ENCODE measurements at regions not wholly inside any gene's neighbourhood (a gene's known extent, or its start where the extent isn't known, plus 50 kb on each side); places are given as distances from the start of the nearest gene placed in this dataset.

- no peak for DNase-seq (ENCODE audit: low read depth)
Observed at GRCh38 chr10:131490991-131491594, 179.6 kb upstream of the TCERG1L start.

DNA sequence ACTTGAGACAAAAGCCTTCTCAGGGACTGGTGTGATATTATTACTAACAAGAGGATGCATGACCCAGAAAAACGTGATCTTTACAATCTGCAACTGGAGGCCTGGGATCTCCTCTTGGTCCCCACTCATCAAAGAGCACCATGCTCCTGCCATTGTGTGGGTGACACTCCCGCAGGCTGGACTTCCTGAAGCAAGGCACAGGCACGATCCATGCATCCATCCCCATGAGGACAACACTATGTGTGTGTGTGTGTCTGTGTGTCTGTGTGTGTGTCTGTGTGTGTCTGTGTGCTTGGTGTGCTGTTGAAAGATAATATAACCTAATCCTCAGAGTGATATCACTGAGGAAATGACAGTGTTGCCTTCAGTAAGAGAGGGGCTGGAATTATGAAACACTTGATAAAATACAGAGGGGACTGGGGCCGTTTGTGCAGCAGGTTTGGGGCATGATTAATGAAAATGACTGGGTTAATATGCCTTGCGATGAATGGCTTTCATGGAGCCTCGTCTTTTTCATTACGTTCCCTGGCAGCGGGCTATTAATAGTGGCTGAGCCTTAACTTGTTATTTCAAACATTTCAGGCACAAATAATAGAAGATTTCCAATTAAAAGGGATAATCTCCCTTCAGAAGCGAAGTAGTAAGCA, 180.8 kb upstream of the TCERG1L start:
- DNase-seq (ENCODE audit: low read depth), result no peak

DNA sequence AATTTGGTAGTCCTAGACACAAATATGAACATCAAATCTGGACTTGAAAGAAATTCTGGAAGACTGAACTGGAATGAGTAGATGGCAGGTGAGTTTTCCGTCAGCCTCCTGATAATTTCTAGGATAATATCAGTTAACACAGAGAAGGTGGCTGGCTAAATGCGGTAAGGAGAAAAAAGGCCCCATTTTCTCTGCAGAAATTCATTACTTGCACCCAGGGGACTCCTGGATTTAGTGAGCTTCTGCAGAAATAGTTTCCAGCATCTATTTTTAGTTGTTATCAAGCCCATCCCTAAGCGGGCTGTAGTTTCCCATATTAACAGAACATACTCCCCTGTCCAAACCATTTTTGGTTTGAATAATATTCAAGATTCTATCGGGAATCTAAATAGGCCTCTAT, 181.9 kb upstream of the TCERG1L start:
- DNase-seq (ENCODE audit: low read depth), result no peak

- no peak for DNase-seq (ENCODE audit: low read depth)
Observed at GRCh38 chr10:131494451-131494850, 182.9 kb upstream of the TCERG1L start.

- no peak for DNase-seq (ENCODE audit: low read depth)
Observed at GRCh38 chr10:131495224-131495623, 183.7 kb upstream of the TCERG1L start.

- no peak for DNase-seq (ENCODE audit: low read depth)
Observed at GRCh38 chr10:131495892-131496291, 184.4 kb upstream of the TCERG1L start.

GRCh38 chr10:131496351-131497052, 185.0 kb upstream of the TCERG1L start:
- no peak for DNase-seq (ENCODE audit: low read depth)

DNA sequence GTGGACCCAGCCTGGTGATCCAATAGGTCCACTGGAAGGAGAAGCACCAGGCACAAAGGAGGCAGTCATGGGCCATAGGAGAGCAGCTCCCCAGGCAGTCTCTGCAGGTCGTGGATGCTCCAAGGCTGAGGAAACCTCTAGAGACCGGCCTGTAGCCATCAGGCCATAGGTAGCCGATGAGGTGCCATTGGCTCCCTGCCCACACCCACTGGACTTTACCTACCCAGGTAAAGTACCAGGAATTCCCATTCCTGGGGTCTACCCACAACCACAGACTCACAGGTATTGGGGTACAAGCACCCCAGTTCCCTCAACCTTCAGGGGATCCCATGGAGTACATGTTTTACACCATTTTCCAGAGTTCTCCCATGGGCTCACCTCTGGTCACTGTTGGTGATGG, 188.0 kb upstream of the TCERG1L start:
- no peak for DNase-seq (ENCODE audit: low read depth)

GRCh38 chr10:131500181-131500580, 188.7 kb upstream of the TCERG1L start:
- no peak for DNase-seq (ENCODE audit: low read depth)

GRCh38 chr10:131500892-131501291, 189.4 kb upstream of the TCERG1L start:
- no peak for DNase-seq (ENCODE audit: low read depth)

GRCh38 chr10:131503992-131504391, 192.5 kb upstream of the TCERG1L start:
- no peak for DNase-seq (ENCODE audit: low read depth)

- DNase-seq (ENCODE audit: low read depth), result no peak
Observed at GRCh38 chr10:131511391-131511790, 199.9 kb upstream of the TCERG1L start.

DNA sequence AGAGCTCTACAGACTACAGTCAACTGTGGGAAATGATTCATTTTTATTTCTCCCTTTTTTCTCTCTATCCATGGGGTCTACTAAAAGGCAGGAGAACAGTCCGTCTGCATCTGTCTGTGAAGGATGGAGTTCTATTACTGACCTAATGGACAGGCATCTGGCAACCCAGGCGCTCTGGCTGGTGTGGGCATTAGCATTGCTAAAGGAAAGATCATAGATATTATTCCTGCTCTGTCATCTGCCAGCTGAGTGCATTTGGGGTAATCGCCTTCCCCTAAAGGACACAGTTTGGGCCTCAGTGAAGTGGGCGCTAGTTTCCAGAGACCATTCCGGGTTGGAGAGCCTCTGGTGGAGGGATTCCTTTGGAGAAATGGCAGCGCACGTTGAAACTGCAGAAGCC, 201.3 kb upstream of the TCERG1L start:
- no peak for DNase-seq (ENCODE audit: low read depth)

DNA sequence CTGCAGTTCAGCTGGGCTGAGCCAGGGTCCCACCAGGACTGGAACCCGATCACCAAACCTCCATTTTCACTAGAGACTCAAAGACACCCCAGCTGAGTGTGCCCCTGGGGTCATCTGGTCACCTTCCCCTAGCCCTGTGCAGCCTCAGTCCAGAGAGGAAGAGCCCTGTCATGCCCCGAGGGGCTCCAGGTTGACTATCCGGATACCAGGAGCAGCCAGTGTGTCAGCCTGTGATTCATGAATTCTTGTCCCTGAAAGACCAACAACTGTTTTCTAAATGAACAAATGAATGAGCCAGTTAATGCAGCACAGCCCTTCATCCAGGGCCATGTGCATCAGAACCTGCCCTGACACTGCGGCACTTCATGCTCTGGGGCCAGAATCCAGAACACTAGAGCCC, 201.9 kb upstream of the TCERG1L start:
- no peak for DNase-seq (ENCODE audit: low read depth)

- DNase-seq (ENCODE audit: low read depth), result no peak
Observed at GRCh38 chr10:131513901-131514300, 202.4 kb upstream of the TCERG1L start.

GRCh38 chr10:131514454-131514853, 202.9 kb upstream of the TCERG1L start:
- no peak for DNase-seq (ENCODE audit: low read depth)

- DNase-seq (ENCODE audit: low read depth), result no peak
Observed at GRCh38 chr10:131516285-131516684, 204.8 kb upstream of the TCERG1L start.

DNA sequence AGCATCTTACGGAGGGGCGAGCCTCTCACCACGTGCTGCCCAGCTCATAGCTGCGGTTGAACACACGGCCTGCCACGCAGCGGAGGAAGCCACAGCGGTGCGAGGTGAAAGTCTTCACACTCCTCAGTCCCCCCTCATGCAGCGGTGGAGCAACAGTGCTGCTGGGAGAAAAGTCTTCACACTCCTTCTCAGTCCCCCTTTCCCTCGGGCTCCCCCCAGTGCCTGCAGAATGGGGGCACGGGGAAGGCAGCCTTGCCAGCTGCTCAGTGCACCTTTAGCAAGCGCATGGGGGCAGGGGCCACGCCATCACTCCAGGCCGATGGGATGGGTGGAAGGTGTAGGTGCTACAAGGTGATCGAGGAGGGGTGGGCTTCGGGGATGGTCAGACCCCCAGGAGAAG, 206.3 kb upstream of the TCERG1L start:
- DNase-seq (ENCODE audit: low read depth), result no peak

DNA sequence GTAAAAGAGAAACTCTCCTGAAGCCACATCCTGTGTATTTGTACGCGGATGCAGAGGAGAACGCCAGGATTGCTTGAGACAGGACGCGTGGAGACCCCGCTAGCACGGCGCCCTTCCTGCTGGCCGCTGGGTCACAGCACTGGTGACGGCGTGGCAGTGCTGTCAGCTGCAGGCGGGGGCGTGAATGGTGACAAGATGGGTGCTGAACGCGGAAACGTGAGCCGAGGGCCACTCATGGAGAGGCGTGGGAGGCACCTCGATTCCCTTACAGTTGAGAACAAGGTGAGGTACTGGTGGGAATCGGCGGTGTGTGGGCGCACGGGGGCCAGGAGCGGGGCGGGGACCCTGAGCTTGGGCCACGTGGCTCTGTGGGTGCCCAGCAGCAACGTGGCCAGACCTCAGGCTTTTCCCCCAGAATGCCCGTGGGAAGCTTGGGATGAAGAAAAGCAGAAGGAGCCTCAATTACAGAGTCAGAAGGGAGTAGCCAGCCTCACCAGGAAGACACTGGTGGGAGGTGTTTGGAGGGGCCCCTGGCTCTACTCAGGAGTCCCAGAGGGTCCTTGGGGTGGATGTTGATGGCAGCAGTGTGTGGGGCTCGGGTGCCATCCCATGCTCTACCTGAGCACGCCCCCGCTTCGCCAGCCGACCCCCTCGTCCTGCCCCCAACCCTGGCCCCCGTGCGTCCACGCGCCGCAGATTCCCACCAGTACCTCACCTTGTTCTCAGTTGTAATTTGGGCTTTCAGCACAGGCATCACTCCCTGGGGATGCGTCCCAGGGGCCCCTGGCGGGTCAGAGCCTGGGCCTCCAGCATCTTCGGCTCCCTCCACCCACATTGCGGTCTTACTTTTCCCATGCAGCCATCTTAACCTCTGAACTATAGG, 208.4 kb upstream of the TCERG1L start:
- no peak for DNase-seq (ENCODE audit: low read depth)

- no peak for DNase-seq (ENCODE audit: low read depth)
Observed at GRCh38 chr10:131531265-131532190, 220.0 kb upstream of the TCERG1L start.

GRCh38 chr10:131532291-131532690, 220.8 kb upstream of the TCERG1L start:
- no peak for DNase-seq (ENCODE audit: low read depth)

Measured in CMK (cell line).